ENCODE measurements at regions not wholly inside any gene's neighbourhood (a gene's known extent, or its start where the extent isn't known, plus 50 kb on each side); places are given as distances from the start of the nearest gene placed in this dataset.

DNA sequence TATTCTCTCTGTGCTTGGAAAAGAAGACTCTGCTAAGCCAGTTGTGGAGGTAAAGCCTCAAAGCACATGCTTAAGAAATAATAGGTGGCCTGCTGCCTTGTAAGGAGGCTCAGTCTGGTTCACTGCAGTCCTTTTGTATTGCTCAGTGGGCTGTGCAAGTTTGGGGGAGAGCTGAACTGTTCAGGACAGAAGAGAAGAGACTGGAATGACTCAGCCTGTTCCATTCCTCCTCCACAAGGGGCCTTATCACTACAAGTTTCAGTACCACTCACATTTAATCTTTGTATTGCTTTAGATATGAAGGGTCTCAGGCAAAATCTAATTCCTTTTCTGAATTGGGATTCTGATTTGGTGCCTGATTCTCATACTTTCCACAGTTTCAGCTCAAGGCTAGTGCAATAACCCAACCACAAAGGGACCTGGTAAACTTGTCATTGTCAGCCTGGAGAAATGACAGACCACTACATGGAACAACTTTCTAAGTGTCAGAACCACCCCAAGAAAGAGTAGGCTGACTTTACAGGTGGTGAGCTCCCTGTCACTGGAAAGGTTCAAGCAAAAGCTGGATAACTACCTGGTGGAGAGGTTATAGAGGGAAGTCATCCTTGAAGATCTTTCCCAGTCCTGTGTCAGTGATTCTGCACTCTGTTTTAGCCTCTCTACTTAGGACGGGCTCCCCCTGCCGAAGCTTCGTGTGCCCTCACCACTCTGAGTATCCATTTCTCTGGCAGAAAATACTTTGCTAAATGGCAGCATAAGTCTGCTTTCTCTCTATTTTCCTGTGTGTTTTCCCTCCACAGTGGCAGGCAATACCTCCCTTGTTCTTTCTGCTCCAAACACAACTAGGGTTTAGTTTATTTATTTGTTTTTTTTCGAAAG, 162.9 kb upstream of the GJB5 start:
- TF ChIP-seq, protein P1, sequence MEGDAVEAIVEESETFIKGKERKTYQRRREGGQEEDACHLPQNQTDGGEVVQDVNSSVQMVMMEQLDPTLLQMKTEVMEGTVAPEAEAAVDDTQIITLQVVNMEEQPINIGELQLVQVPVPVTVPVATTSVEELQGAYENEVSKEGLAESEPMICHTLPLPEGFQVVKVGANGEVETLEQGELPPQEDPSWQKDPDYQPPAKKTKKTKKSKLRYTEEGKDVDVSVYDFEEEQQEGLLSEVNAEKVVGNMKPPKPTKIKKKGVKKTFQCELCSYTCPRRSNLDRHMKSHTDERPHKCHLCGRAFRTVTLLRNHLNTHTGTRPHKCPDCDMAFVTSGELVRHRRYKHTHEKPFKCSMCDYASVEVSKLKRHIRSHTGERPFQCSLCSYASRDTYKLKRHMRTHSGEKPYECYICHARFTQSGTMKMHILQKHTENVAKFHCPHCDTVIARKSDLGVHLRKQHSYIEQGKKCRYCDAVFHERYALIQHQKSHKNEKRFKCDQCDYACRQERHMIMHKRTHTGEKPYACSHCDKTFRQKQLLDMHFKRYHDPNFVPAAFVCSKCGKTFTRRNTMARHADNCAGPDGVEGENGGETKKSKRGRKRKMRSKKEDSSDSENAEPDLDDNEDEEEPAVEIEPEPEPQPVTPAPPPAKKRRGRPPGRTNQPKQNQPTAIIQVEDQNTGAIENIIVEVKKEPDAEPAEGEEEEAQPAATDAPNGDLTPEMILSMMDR (IDR thresholded peaks at IDR 0.05 in 8 of 11, conservative IDR thresholded peaks at IDR 0.05 in 3 of 11) = no peak
- TF ChIP-seq POLR2A (IDR thresholded peaks at IDR 0.05) = no peak
